GM11168 (cell line): ENCODE measurements at regions not wholly inside any gene's neighbourhood (a gene's known extent, or its start where the extent isn't known, plus 50 kb on each side); places are given as distances from the start of the nearest gene placed in this dataset.

Source experiments
- in situ Hi-C: fragments of 300-500 bp; cut with MboI; formaldehyde crosslinking; loops from one replicate; pipeline ENCODE4 v1.12.0; 2022; ENCODE audit warnings: low sequenced_read_pairs; ENCODE audit not compliant: unreplicated experiment

DNA sequence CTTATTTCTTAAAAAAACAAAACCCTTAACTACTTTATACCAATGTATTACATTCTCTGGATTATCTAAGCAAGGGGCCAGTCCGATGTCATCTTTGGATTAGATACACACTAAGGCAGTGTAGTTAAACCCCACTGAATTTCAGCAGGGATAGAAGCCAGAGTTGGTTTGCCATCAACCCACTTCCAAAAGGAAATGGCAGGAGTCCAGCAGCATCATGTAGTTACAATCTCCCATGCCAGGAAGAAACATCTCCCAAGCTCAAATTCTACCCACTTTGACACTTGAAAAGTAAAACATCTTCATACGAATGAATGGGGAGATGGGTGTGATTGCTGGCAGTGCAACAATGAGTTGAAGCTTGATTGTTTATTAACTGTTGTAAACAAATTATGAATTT lies 203.5 kb upstream of the PLXNC1 start:
- in situ Hi-C loops: no loop called here

GRCh38 chr12:93946542-93947150 lies 201.7 kb upstream of the PLXNC1 start:
- in situ Hi-C loops: no loop called here

DNA sequence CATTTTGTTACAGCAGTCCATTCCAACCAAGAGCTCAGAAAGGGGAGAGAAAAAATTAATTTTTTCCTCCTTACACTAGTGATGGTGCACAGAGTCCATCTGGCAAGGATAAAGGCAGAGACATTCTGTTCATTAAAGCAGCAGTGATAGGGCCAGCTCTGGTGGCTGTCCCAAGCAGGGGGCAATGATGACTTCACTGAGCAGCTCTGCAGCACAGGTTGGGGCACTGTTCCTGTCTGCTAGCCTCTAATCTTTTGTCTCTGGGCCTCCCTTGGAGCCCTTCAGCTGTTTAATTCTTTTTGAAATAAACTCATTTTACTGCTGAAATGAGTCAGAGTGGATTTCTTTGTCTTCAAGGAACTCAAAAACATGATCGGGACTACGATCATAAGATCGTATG lies 200.9 kb upstream of the PLXNC1 start:
- in situ Hi-C loops: no loop called here

DNA sequence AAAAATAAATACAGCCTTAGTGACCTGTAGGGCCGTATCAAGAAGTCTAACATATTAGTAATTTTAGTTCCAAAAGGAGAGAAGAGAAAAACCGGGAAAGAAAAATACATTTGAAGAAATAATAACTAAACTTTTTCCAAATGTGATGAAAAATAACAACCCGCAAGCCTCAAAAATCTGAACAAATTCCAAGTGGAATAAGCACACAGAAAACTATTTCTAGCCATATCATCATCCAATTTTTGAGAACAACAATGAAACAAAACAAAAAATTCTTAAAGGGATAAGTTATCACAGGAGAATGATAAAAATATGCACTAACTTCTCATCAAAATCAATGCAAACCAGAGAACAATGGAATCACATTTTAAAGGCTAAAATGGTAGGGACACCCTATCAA lies 198.1 kb upstream of the PLXNC1 start:
- in situ Hi-C loops: loop anchor here (25.0 kb wide), 1 partner anchor 188 kb away; no protein-coding TSS in a partner anchor

- in situ Hi-C loops: loop anchor here (25.0 kb wide), 1 partner anchor 192 kb away; no protein-coding TSS in a partner anchor
Measured at GRCh38 chr12:93954166-93955112, 193.9 kb upstream of the PLXNC1 start.

GRCh38 chr12:93956551-93956950 lies 191.8 kb upstream of the PLXNC1 start:
- in situ Hi-C loops: loop anchor here (25.0 kb wide), 1 partner anchor 194 kb away; no protein-coding TSS in a partner anchor

DNA sequence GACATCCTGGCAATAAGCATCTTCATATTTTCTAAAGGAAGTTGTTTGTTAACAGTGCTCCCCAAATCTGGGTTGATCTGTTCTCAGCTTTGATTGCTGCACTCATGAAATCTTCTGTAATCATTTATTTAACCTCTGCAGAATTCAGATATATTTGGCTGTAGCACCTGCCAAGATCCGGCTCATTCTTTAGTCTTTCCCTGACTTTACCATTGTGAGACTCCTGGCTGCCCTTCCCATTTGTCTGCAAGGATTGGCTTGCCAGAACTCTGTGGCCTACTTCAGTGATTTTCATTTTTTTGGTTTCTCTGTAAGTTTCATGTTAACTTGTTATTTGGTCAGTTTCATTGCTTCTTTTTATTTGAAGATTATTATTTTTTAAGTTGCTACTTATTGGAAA lies 191.2 kb upstream of the PLXNC1 start:
- in situ Hi-C loops: loop anchor here (25.0 kb wide), 1 partner anchor 195 kb away; no protein-coding TSS in a partner anchor

- in situ Hi-C loops: loop anchor here (25.0 kb wide), 1 partner anchor 196 kb away; no protein-coding TSS in a partner anchor
Measured at GRCh38 chr12:93957870-93958269, 190.5 kb upstream of the PLXNC1 start.

DNA sequence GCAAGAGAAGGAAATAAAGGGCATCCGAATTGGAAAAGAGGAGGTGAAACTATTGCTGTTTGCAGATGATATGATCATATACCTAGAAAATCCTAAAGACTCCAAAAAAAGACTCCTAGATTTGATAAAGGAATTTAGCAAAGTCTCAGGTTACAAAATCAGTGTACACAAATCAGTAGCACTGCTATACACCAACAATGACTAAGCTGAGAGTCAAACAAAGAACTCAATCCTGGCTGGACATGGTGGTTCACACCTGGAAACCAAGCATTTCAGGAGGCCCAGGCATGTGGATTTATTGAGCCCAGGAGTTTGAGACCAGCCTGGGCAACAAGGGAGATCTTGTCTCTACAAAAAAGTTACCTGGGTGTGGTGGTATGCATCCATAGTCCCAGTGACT lies 188.7 kb upstream of the PLXNC1 start:
- in situ Hi-C loops: loop anchor here (25.0 kb wide), 1 partner anchor 197 kb away; no protein-coding TSS in a partner anchor

DNA sequence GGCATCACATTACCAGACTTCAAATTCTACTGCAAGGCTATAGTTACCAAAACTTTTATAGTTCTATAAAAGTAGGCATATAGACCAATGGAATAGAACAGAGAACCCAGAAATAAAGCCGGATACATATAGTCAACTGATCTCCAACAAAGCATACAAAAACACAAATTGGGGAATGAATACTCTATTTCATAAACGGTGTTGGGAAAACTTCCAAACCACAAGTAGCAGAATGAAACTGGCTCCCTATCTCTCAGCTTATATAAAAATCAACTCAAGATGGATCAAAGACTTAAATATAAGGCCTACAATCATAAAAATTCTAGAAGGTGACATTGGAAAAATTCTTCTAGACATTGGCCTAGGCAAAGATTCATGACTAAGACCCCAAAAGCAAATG lies 187.9 kb upstream of the PLXNC1 start:
- in situ Hi-C loops: loop anchor here (25.0 kb wide), 1 partner anchor 198 kb away; no protein-coding TSS in a partner anchor

DNA sequence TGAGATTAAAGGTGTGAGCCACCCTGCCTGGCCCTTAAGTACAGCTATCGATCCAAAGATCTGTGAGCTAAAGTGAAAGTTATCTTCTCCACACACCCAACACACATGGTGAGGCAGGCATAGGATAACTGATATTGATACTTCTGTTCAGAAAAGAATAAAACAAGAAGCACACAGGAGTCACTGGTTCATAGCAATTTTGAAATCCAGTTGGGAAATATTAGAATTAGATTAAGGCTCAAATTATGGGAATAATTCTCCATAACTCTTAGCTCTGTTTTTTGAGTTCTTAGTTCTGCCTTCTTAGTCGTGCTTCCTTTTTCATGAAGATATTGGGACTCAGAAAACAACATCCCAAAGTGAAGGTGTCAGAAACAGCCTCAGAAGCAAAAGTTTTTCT lies 186.0 kb upstream of the PLXNC1 start:
- in situ Hi-C loops: loop anchor here (25.0 kb wide), 1 partner anchor 200 kb away; no protein-coding TSS in a partner anchor

DNA sequence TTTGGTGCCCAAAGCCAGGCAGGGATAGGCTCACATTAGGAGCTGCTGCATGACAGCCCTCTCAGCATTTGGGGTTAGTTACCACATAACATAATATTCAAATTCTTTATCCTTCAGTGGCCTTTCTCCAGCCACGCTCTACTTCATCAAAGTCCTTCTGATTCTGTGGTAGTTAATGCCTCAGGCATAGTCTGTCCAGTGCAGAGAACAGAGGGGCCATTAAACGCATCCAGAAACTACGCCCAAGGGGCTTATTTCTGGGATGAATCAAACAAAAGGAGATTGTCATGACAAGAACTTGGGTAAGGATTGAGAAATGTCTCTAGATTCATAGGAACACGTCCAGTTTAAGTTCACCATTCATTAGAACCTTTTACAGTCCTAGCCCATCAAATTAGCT lies 183.4 kb upstream of the PLXNC1 start:
- in situ Hi-C loops: loop anchor here (25.0 kb wide), 1 partner anchor 203 kb away; no protein-coding TSS in a partner anchor

DNA sequence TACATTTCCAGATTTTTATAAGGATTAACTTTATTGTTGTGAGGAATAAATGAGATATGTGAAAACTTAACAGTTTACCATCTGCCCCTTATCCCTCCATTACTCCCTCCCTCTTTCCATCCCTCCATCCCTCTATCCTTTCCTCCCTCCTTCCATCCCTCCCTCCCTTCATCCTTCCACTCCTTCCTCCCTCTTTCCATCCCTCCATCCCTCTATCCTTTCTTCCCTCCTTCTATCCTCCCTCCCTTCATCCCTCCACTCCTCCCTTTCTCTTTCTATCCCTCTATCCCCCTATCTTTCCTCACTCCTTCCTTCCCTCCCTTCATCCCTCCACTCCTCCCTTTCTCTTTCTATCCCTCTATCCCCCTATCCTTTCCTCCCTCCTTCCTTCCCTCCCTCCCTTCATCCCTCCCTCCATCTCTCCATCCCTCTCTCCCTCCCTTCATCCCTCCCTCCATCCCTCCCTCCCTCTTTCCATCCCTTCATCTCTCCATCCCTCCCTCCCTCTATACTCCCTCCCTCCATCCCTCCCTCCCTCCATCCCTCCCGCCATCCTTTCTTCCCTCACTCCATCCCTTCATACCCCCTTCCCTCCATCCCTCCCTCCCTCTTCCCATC lies 181.8 kb upstream of the PLXNC1 start:
- in situ Hi-C loops: loop anchor here (25.0 kb wide), 1 partner anchor 204 kb away; no protein-coding TSS in a partner anchor

DNA sequence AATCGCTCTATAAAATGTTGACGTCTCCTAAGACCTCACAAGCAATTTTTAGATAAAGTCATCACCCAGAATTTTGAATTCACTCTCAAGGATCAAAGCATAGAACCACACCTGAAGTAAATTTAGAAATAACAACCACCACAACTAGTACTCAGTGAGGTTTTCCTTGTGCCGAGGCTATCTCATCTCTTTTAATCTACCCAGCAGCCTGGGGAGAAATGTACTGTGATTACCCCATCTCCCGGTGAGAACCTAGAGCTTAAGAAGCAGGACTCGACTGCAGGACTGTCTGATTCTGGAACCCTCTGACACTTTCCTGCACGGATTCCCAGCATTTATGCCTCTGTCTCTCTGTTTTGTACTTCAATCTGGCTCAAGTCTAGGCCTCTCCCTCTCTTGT lies 180.9 kb upstream of the PLXNC1 start:
- in situ Hi-C loops: loop anchor here (25.0 kb wide), 1 partner anchor 205 kb away; no protein-coding TSS in a partner anchor

DNA sequence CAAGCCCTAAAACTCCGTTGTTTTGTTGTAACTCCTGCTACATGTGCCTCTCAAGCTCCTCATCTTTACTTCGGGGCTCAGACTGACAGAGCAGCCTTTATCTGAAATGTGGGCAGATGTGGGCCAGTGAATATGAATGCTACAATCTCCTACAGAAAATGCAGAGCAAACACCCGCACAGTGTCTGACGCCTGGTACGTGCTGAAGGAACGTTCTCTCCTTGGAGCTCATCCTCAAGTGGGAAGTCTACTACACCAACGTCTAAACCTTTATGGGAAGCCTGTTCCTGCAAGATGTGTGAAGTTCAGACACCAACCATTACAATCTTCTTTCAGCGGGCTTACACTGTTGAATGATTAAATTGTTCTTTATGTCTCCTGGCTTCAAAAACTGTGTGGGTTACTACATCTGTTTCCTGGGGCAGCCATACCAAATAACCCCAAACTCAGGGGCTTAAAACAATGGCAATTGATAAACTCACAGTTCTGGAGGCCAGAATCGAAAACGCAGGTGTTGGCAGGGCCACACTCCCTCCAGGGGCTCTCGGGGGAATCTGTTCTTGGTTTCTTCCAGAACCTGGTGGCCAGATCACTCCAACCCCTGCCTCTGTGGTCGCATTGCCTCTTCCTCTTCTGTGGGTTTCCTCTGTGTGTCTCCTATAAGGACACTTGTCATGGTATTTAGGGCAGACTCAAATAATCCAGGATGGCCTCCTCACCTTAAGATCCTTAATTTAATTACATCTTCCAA lies 179.7 kb upstream of the PLXNC1 start:
- in situ Hi-C loops: loop anchor here (25.0 kb wide), 1 partner anchor 206 kb away; no protein-coding TSS in a partner anchor

- in situ Hi-C loops: loop anchor here (25.0 kb wide), 1 partner anchor 209 kb away; no protein-coding TSS in a partner anchor
Measured at GRCh38 chr12:93970900-93971688, 177.3 kb upstream of the PLXNC1 start.

DNA sequence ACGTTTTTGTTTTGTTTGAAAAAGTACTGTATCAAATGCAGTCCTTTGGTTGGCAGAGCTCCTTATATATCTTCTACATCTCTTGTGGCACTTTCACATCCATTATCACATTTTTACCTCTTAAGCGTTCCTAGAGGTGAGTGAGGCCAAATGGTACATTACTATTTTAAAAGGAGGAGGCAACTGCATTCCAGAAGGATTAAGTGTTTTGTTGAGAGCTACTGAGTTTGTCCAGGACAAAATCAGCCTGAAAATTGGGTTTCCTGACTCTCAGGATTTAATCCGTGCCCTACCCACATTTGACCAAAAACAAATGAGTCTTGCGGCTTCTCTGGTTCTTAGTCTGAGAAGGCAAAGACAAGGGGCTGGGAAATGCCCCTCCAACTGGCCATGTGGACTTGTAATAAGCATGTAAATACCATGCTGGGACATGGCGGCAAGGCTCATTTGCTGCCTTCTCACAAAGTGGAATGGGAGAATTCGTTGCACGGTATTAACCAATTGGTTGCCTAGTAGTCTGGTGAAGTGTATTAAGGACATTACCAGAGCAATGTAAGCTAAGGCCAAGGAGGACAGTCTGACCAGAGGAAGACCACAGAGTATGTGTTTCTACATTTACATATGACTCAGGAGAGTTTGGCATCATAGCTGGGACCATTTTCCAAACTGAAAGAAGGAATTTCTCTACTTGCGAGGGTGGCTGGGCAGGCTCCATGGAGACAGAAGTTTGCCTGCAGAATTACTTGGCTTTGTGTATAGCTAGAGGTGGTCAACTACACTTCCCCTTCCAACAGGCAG lies 175.8 kb upstream of the PLXNC1 start:
- in situ Hi-C loops: loop anchor here (25.0 kb wide), 1 partner anchor 210 kb away; no protein-coding TSS in a partner anchor

- in situ Hi-C loops: loop anchor here (25.0 kb wide), 1 partner anchor 212 kb away; no protein-coding TSS in a partner anchor
Measured at GRCh38 chr12:93974252-93974651, 174.1 kb upstream of the PLXNC1 start.
